ENCODE measurements at regions not wholly inside any gene's neighbourhood (a gene's known extent, or its start where the extent isn't known, plus 50 kb on each side); places are given as distances from the start of the nearest gene placed in this dataset.
A peak's percentile ranks its signal among the peaks of the same experiment; 100 is the strongest.

DNA sequence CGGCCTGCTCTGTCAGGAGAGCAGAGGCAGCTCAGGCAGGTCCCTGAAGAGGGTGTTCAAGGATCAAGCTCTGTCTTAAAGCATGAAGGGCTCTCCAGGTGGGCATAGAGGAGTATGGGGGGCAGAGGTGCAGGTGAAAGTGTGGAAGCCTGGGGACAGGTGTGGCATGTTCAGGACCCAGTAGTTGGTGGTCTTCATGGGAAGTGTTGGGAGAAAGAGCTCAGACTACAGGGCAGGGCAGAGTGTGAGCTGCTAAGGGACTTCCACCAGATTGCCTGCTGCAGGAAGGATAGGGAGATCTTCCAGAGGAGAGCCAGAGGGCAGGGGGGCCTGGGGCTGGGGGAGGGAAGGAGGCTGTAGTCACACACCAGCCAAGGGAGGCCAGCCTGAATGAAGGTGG is 156.5 kb upstream of the GDF10 start:
- no peak for DNase-seq (ENCODE audit: low spot score)

DNA sequence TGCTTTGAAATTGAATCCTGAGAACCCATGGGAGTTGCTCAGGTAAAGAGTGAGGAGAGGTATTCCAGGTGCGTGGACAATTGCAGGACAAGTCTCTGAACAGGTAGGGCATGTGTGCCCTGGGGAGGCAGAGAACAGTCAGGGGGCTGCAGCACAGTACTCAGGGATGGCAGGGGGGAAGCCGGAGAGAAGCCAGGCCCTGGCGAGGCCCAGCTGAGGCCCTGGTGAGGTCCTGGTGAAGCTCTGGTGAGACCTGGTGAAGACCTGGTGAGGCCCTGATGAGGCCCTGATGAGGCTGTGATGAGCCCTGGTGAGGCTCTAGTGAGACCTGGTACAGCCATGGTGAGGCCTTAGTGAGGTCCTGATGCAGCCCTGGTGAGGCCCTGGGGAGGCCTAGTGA is 155.5 kb upstream of the GDF10 start:
- no peak for DNase-seq (ENCODE audit: low spot score)

DNA sequence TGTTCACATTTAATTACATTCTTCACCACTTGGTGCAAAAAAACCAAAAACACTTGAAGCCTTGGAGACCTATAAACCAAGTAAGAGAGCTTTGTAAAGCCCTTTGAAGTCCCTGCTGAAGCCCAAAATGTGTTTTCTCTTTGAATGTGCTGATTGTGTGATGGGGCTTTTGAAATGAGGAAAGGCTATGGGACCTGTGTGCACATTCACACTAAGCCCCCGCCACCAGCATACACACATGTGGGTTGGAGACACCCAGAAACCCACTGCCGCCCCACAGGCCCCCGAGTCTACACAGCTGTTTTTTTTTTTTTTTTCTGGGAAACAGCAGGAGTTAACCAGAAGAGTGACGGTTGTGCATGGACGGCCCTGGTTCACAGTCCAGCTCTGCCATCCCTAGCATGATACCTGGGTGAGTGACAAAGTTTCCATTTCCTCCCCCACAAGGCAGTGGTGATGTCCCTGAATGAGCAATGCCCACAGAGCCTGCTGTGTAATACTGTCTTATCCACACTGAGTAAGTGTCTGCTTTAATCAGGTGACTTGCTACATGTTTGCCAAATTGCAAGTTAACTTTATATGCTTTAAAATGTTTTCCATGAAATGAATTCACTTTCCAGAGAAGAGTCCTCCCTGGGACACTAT is 154.6 kb upstream of the GDF10 start:
- DNase-seq (ENCODE audit: low spot score), result no peak

DNA sequence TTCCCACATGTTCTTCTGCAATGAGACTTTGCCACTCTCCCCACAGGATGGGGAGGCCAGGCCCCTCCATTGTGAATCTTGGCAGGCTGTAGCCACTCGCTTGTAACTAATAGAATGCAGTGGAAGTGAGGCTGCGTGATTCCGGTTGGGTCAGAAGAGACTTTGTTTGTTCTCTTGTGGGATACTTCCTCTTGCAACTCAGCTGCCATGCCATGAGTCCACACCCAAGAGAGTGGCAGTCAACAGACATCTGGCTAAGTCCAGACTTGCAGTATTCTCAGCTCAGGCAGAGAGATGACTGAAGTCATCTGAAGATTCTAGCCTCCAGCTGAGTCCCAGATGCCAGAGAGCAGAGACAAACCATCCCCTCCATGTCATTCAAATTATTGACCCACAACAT is 153.4 kb upstream of the GDF10 start:
- no peak for DNase-seq (ENCODE audit: low spot score)

GRCh38 chr10:47147186-47147585 is 152.8 kb upstream of the GDF10 start:
- DNase-seq (ENCODE audit: low spot score), result no peak

GRCh38 chr10:47150581-47150980 is 149.4 kb upstream of the GDF10 start:
- DNase-seq (ENCODE audit: low spot score), result no peak

GRCh38 chr10:47151920-47152319 is 148.1 kb upstream of the GDF10 start:
- no peak for DNase-seq (ENCODE audit: low spot score)

DNA sequence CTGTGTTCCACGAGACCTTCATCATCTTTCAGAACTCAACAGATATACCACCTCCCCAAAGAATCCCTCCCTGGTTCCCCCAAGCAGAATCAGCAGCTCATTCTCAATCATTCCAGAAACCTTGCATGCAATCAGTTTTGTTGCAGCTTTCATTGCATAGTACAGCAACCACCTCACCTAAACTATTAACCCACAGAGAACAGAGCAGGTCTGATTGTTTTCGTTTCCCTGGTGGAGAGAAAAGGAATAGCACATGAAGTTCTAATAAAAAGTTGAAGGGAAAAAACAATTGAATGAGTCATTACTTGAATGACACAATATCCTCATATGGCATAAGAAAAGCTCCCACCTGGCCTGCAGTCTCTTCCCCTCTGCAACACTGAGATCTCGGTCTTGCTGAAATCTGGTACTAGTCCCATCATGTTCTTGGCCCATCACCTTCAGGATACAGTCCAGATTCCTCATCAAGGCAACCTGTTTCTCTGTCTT is 147.1 kb upstream of the GDF10 start:
- no peak for DNase-seq (ENCODE audit: low spot score)

DNA sequence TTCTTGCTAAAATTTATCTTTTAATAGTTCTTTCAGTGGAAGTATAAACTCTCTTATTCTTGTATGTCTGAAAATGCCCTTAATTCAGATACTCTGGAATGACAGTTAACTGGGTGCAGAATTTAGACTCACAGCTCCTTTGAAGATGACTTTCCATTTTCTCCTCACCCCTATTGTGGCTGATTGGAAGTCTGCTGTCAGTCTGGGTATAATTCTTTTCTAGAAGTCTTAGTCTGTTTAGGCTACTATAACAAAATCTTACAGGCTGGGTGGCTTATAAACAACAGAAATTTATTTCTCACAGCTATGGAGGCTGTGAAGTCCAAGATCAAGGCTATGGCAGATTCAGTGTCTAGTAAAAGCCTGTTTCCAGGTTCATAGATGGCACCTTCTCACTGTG is 145.2 kb upstream of the GDF10 start:
- no peak for DNase-seq (ENCODE audit: low spot score)

DNA sequence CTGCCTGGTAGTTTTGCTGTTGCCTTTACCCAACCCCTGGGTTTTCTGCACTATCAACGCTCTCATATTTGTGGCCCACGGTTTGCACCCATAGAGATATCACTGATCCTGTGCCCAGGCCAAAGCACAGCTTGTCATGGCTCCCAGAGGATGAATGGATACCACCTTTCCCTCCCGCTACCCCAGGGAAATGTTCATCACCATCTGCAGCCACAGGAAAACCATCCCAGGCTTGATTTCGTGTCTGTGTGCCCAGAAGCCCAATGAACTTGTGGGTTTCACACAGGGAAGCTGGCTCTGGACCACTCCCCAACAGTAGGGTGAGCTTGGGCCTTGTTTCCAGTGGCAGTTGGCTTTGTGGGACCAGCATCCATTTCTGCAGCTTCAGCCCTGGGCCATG is 143.1 kb upstream of the GDF10 start:
- no peak for DNase-seq (ENCODE audit: low spot score)

- no peak for DNase-seq (ENCODE audit: low spot score)
These were observed 141.6 kb upstream of the GDF10 start for GRCh38 chr10:47158116-47159071.

- no peak for DNase-seq (ENCODE audit: low spot score)
These were observed 140.4 kb upstream of the GDF10 start for GRCh38 chr10:47159361-47160260.

- no peak for DNase-seq (ENCODE audit: low spot score)
These were observed 139.6 kb upstream of the GDF10 start for GRCh38 chr10:47160261-47160908.

DNA sequence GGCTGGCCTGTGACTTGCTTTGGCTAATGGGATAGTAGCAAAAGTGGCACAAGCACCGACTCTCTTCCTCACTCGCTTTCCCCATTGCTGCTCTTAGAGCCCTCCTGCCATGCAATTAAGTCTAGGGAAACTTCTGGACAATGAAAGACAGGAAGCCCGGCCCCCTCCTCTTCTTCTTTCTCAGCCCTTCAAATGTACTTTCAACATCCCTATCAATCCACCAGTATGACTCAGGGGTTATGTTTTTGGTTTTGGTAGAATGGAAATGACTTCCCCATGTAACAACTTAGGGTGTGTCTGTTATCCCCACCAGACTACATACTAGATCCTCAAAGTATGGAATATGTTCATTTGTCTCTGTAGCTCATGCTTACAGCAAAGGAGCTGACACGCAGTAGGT is 139.0 kb upstream of the GDF10 start:
- DNase-seq (ENCODE audit: low spot score), result no peak

DNA sequence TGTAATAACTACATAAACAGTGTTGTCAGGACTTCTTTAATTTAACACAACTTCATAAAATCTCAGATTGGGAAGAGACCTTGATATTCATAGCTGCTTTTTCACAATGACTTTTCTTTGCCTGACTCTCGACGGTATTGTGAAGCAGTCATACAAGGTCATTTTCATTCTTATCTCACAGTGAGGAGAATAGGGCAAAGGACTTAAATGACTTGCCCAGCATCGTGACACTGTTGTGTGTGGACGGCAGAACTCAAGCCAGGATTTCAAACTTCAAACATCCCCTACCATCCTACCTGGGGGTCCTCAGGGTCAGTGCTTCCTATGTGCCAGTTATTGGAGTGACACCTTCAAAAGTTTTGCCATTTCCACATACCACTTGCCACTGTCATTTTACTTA is 138.5 kb upstream of the GDF10 start:
- DNase-seq (ENCODE audit: low spot score), result no peak

GRCh38 chr10:47164126-47164799 is 135.7 kb upstream of the GDF10 start:
- no peak for DNase-seq (ENCODE audit: low spot score)

DNA sequence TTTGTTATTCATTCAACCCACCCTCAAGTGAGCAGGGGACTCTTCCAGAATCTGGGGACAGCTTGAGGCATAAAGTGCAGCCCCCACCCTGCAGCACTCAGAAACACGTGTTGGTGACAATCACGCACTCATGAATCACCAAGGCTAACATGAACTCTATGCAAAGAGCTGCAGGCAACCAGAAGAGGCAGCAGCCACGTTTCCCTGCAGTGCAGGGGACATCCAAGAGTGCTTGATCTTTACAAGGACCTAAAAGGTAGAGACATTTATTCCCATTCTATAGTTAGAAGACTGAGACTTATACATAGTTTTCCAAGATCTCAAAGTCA is 135.2 kb upstream of the GDF10 start:
- DNase-seq (ENCODE audit: low spot score), result no peak

DNA sequence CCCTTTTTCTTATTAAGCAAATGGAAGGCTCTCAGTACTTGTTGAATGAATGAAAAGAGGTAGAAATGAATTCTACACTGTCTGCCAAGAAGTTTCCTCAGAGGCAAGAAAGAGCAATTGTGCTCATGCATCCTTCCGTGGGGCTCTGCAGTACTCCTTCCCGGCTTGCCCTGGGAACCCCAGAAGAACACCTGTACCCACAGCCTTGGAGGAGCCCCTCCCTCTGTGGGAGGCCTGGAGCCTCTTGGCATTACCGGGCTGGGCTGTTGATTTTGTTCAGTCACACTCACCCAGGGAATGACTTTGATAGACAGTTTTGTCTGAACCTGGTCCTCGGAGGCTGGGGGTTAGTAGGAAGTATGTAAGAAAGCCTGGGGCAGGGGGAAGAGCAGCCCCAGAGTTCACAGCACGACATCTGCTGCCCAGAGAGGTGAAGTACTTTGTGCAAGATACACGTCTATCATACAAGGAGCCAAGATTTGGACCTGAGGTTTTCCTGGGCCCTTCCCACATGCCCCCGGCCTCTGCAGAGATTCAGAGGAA is 134.8 kb upstream of the GDF10 start:
- peak; percentile 6 for DNase-seq (ENCODE audit: low spot score)

DNA sequence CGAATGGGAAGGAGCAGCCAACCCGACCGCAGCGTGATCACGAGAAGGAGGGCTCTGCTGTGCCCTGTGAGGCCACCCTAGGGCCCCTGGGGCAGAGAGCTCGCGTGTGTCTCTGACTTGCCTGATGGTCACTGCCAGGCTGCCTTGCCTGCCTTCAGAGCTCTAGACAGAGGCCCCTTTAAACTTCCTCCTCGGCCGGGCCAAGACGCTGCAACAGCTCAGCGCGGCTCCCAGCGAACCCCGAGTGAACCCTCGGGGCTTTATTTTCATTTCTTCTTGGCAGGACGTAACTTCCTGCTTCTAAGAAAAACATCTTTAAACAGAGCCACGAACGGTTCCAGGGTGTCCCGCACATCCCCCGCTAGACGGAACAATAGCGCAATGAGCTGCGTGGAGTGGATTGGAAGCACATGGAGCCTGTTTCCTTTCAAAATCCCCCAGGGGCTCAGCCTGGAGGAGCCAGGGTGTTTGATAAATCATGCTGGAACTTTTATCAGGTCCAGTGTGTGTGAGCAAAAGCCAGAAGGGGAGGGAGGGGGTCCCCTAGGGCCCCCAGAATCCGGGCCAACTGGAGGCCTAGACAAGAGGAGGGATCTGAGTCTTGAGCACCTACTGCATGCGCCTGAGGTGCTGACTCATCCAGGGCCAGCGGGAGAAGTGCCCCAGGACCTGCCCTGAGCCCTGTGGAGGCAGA is 134.1 kb upstream of the GDF10 start:
- DNase-seq (ENCODE audit: low spot score), result peak; percentile 65

DNA sequence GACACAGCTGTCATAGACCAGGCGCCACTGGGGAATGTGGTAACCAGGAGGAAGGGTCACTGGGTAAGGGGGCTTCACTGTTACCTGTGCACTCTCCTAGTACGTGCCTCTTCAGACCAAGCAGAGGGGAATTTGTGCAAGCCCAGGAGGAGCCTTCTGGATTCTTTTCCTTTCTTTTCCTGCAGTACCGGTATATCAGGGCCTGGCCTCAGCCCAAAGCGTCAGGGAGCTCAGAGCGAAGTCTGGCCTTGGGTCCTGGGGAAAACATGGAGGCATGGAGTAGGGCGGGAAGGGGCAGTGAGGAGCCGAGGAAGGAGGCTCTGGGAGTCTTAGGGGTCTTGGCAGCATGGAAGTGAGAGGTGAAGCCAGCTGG is 133.6 kb upstream of the GDF10 start:
- DNase-seq (ENCODE audit: low spot score), result no peak
